ENCODE measurements at regions not wholly inside any gene's neighbourhood (a gene's known extent, or its start where the extent isn't known, plus 50 kb on each side); places are given as distances from the start of the nearest gene placed in this dataset.

DNA sequence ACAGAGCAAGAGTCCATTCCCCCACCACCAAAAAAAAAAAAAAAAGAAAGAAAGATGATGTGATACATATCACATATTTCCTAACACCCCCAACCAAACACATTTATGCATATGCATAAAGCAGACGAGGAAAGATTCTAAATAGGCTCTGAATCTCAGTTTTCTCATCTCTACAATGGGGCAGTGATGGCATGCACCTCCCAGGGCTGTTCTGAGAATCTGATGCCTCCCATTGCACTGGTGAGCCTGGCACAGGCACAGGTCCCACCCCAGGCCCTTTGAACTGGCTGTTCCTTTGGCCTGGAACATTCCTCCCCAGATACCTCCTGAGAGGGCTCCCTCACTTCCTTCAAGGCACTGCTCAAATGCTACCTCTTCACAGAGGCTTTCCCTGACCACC is 116.5 kb downstream of the C9orf50 start:
- no peak for DNase-seq

GRCh38 chr9:129501771-129502319 is 119.1 kb downstream of the C9orf50 start:
- DNase-seq: no peak

DNA sequence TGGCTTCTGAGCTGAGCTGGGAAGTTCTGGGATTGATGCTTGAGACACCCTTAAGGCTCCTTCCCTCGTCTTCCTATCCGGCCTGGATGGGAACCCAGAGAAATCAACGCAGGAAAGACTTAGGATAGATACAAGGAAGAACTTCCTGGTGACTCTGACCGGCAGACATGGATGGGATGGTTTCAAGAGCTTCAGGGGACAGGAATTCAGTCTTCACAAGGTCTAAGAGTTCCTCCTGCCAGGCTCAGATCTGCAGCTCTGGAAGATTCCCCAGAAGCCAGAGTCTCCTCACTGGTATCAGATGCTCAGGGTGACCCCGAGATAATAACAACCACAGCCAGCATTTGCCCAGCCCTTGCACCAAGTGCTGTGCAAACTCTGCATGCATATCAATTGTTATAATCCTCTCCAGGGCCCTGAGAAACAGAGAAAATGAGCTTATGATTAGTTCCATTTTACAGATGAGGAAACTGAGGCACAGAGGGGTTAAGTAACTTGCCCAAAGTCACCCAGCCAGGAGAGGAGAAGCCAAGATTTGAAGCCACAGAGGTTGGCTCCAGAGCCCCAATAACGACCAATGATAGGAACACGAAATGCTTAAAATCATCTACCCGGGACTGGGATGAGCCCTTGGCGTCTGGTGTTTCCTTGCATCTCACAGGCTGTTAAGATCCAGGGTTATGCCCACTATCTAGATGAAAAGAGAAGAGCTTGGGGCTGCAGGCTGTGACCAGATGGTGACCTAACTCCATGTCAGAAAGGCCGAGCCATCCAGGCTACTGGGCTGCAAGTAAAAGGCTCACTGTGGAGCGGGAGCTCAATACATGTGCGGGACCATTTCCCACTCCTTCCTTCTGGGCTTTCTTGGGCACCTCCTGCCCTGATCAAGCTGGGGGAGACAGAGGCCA is 119.8 kb downstream of the C9orf50 start:
- DNase-seq: no peak

DNA sequence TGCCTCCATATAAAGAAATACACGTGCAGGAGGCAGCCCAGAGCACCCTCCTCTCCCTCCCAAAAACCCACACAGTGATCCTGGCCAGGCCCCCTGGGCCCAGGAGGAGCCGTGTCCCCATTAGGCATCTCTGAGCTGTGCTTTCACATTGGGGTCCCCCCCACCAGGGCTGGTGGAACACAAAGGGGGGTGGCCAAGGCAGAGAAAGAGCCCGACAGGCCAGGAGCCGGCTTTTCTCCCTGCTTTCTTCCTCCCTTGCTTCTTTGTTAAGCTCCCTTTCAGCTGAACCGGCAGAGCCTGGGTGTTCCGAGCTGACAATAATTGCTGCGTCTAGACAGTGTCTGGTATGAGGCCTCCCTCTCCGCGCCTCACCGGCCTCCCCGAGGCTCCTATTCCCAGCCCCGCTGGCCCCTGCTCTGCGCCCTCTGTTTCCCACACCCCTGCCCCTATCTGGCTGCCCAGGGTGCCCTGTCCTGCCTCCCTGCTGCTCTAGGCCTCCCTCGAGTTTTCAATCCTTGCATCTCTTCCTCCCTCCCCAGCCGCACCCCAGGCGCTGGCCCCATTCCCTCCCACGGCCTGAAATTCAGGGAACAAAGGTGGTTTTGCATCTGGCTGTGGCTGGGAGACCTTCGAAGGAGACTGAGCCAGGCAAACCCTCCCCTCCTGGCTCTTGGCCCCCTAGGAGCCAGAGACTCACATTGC is 120.6 kb downstream of the C9orf50 start:
- DNase-seq: no peak

- no peak for DNase-seq
These were observed 122.2 kb downstream of the C9orf50 start for GRCh38 chr9:129498451-129499384.

DNA sequence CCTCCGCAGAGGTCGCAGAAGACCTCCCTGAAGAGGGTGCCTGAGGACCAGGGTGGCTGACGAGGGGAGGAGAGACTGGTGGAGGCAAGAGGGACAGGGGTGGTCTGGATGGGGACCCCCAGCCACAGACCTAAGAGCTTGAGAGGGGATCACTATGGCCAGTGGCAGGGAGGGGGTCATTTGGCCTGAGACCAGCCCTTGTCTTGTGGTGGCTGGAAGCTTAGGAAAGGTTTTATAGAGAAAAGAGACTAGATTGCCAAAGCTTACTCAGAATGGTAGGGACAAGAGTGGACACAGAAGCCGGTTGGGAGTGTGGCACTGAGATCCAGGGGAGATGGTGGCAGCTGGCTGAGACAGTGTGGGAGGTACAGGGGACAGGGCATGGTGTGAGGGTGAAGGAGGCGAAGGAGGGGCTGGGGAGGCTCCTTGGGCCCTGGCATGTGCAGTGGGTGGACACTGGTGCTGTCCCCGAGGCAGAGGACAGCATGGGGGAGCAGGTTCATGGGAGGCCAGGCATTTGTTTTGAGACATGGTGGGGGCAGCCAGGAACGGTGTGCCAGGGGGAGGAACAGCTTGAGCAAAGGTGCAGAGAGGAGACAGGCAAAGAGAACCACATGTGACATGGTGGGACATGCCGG is 123.0 kb downstream of the C9orf50 start:
- DNase-seq: no peak

DNA sequence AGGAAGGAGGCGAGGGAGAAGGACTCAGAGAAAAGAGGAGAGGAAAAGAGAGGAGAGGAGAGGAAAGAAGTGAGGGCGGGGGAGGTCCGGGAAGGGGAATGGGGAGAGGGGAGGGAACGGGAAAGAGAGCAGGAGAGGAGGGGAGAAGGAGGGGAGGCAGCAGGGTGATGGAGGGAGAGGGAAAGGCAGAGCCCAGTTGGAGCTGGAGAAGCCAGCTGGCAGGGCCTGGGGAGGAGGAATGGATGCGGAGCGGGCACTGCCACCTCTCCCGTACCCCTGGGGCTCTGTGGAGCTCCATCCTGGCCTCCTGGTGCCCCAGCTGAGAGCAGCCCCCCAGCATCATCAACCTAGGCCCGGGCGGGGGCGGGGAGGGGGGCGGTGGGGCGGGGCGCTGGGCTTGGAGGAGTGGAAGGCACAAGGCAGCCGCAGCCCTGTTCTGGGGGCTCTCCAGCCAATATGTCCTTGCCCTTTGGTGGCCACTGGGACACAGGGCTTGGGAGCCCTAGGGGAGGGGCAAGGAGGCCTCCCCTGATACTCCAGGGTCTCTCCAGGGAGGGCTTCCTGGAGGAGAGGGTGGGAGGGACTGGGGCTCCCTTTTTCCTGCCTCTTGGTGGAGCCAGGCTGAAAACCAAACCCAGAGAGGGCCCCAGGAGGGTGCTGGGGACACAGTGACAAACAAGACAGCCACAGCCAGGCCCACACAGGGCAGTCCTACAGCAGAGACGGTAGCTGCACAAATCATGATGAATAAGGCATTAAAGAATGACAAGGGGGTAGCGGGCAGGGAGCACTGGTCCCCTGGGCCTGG is 123.7 kb downstream of the C9orf50 start:
- peak; percentile 68 for DNase-seq

GRCh38 chr9:129496473-129497004 is 124.4 kb downstream of the C9orf50 start:
- peak; percentile 76 for DNase-seq

GRCh38 chr9:129495620-129496472 is 125.1 kb downstream of the C9orf50 start:
- DNase-seq: peak; percentile 28

DNA sequence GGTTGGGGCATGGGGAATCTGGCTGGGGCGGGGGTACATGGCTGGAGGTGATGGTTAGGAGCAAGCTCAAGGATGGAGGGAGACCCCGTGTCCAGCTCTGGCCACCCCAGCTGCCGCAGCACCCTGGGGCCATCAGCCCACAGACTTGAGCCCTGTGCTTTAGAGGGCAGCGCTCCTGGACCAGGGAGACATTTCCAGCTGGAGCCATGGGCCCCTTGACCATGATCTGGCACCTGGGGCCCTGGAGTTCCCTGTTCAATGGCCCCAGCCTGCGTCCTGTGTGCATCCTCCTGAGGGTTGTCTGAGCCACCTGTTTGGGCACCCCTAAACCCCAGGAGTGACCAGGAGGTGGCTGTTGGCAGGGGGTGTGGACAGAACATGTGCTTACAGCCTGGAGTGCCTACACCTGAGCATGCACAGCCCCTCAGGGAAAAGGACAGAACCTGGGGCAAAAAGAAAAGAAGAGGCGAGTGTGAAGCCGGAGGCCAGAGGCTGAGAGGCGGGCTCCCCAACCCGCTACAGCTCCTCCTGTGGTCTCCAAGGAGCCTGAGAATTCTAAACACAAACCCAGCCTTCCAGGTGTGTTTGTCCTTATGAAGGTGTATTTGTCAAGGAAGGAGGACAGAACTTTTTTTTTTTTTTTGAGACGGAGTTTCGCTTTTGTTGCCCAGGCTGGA is 126.7 kb downstream of the C9orf50 start:
- no peak for DNase-seq

- no peak for DNase-seq
These were observed 127.2 kb downstream of the C9orf50 start for GRCh38 chr9:129493706-129494047.

GRCh38 chr9:129493002-129493705 is 127.7 kb downstream of the C9orf50 start:
- DNase-seq: no peak

DNA sequence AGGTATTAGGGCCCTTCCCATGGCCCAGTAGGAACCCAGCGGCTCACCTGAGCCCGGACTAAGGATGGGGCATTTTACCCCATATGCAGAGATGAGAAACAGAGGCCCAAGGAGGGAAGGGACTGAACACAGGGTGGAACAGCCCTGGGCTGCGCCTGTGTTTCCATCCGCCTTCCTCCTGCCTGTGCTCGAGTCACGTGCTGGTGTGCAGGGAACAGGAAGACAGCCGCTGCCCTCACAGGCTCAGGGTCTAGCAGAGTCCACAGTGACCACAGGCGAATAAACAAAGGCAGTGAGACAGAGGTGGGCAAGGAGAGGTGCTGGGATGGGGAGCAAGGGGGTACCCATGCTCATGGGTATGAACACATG is 129.4 kb downstream of the C9orf50 start:
- DNase-seq: no peak

GRCh38 chr9:129490583-129491486 is 130.1 kb downstream of the C9orf50 start:
- DNase-seq: no peak

DNA sequence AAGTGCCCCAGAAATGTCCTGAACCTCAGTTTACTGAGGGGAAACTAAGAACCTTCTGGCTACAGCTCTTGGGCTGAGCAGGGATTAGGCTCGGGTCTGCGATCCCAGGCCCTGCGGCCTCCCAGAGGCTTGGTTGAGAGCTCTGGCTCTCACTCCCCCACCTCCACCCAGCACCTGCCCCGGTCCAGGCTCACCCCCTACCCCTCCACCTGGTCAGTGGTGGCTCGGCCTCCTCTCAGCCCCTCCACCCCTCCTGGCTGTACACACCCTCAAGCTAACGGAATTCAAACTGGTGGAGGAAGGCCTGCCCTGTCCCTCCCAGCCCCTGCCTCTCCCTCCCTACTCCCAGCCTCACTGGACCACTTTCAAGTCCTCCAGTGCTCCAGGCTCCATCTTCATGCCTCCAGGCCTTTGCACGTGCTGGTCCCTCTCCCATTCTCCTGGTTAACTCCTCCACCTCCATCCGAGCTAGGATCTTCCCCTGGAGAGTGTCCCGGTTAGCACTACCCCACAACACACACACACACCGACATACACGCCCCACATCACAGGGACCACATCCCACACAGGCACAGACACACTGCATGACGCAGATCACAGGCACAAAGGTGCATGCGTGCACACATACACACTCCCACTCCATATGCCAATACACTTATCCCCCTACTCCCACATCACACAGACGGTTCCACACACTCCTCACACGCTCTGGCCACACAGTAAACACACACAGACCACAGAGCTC is 130.9 kb downstream of the C9orf50 start:
- DNase-seq: no peak

- no peak for DNase-seq
These were observed 133.0 kb downstream of the C9orf50 start for GRCh38 chr9:129487658-129488483.

Measured in DMS79 (cell line).